Esophagus (tissue), 2 donors: ENCODE measurements at regions not wholly inside any gene's neighbourhood (a gene's known extent, or its start where the extent isn't known, plus 50 kb on each side); places are given as distances from the start of the nearest gene placed in this dataset.

Source experiments
- H3K27ac ChIP-seq, 2 donors: one replicate each; pipeline ENCODE4 v1.5.1; 2013; ENCODE audit warnings: low read depth in 2 of 2, mild to moderate bottlenecking in 2 of 2, inconsistent platforms in 1 of 2, low read length in 1 of 2, moderate library complexity in 1 of 2
- H3K27me3 ChIP-seq, 2 donors: one replicate each; pipeline ENCODE4 v1.6.1; 2013; ENCODE audit warnings: low read length in 2 of 2, control low read depth in 1 of 2, mild to moderate bottlenecking in 1 of 2; ENCODE audit not compliant: insufficient read depth in 2 of 2, control insufficient read depth in 1 of 2
- H3K36me3 ChIP-seq, 2 donors: one replicate each; pipeline ENCODE4 v1.6.1; 2013; ENCODE audit warnings: low read length in 1 of 2; ENCODE audit not compliant: control insufficient read depth in 2 of 2, insufficient read depth in 2 of 2
- H3K4me1 ChIP-seq, 2 donors: one replicate each; pipeline ENCODE4 v1.6.1; 2013; ENCODE audit warnings: low read length in 1 of 2; ENCODE audit not compliant: control insufficient read depth in 2 of 2, insufficient read depth in 2 of 2
- H3K4me3 ChIP-seq, 2 donors: one replicate each; pipeline ENCODE4 v1.5.1; 2013; ENCODE audit warnings: low read length in 2 of 2, mild to moderate bottlenecking in 2 of 2, low read depth in 1 of 2, moderate library complexity in 1 of 2
- H3K9me3 ChIP-seq, 2 donors: one replicate each; pipeline ENCODE4 v1.6.1; 2013; ENCODE audit warnings: mild to moderate bottlenecking in 2 of 2, low read depth in 1 of 2, low read length in 1 of 2, moderate library complexity in 1 of 2; ENCODE audit not compliant: control insufficient read depth in 2 of 2, insufficient read depth in 1 of 2
- WGBS, 2 donors: extraction: QIAGEN DNeasy Blood & Tissue Kit; methylation state at CpG; one replicate each; pipeline ENCODE4 v1.1.7; 2013; 5-methylcytosine and 5-hydroxymethylcytosine counted together
- donor health status: healthy with polysubstance abuse.
- donor health status: Bipolar disorder and iron deficiency.

- Histone ChIP-seq H3K4me1 (no peaks in the 10 kb centered on the region), H3K27ac (no peak overlapping the region), H3K36me3 (no peaks in the 10 kb centered on the region), H3K4me3 (no peak overlapping the region), H3K9me3 (no peaks in the 10 kb centered on the region), H3K27me3 (no peaks in the 10 kb centered on the region)
- 82 to 95% methylated on average over 3 of the region's 3 CpGs for WGBS, 2 donors
Measured at GRCh38 chrX:139234898-139235297, 295.6 kb upstream of the F9 start.

- WGBS, 2 donors, result 46 to 50% methylated on average over 10 of the region's 10 CpGs
- Histone ChIP-seq H3K4me1 (no peaks in the 10 kb centered on the region), H3K27ac (no peak overlapping the region)
Measured at GRCh38 chrX:139224953-139225665, 305.4 kb upstream of the F9 start.

GRCh38 chrX:139222511-139223200 lies 307.9 kb upstream of the F9 start:
- H3K27ac ChIP-seq, result no peak overlapping the region
- H3K36me3 ChIP-seq, result no peaks in the 10 kb centered on the region
- no peaks in the 10 kb centered on the region for H3K4me1 ChIP-seq
- WGBS, 2 donors, result 78 to 91% methylated on average over 9 of the region's 9 CpGs
- no peaks in the 10 kb centered on the region for H3K9me3 ChIP-seq
- no peak overlapping the region for H3K4me3 ChIP-seq
- H3K27me3 ChIP-seq, result no peaks in the 10 kb centered on the region

More at GRCh38 chrX:139224953-139225665, 305.4 kb upstream of the F9 start:
- Histone ChIP-seq H3K27me3 (no peaks in the 10 kb centered on the region), H3K36me3 (no peaks in the 10 kb centered on the region), H3K4me3 (no peak overlapping the region), H3K9me3 (no peaks in the 10 kb centered on the region)

GRCh38 chrX:139213241-139213709 lies 317.3 kb upstream of the F9 start:
- Histone ChIP-seq H3K36me3 (no peaks in the 10 kb centered on the region), H3K9me3 (no peaks in the 10 kb centered on the region), H3K4me3 (no peak overlapping the region), H3K4me1 (no peaks in the 10 kb centered on the region), H3K27me3 (no peaks in the 10 kb centered on the region), H3K27ac (no peak overlapping the region)
- WGBS, 2 donors, result 69 to 92% methylated on average over 3 of the region's 3 CpGs

- no peaks in the 10 kb centered on the region for H3K4me1 ChIP-seq
- H3K36me3 ChIP-seq, result no peaks in the 10 kb centered on the region
- H3K9me3 ChIP-seq, result no peaks in the 10 kb centered on the region
- no peak overlapping the region for H3K27ac ChIP-seq
- no peaks in the 10 kb centered on the region for H3K27me3 ChIP-seq
- whole genome bisulfite sequencing, 2 donors, result 28 to 39% methylated on average over 8 of the region's 8 CpGs
- H3K4me3 ChIP-seq, result no peak overlapping the region
Measured at GRCh38 chrX:139211568-139212182, 318.9 kb upstream of the F9 start.

- H3K27me3 ChIP-seq, result no peaks in the 10 kb centered on the region
- H3K4me1 ChIP-seq, result no peaks in the 10 kb centered on the region
- H3K4me3 ChIP-seq, result no peak overlapping the region
- no peaks in the 10 kb centered on the region for H3K36me3 ChIP-seq
- WGBS, 2 donors, result 59 to 73% methylated on average over 5 of the region's 5 CpGs
- H3K9me3 ChIP-seq, result peaks cover 0 to 3% of the 10 kb centered on the region in 2 donors
- no peak overlapping the region for H3K27ac ChIP-seq
Measured at GRCh38 chrX:139209342-139209741, 321.2 kb upstream of the F9 start.

- Histone ChIP-seq H3K36me3 (no peaks in the 10 kb centered on the region), H3K4me1 (no peaks in the 10 kb centered on the region), H3K27me3 (no peaks in the 10 kb centered on the region), H3K9me3 (peaks cover 0 to 7% of the 10 kb centered on the region in 2 donors), H3K4me3 (no peak overlapping the region), H3K27ac (no peak overlapping the region)
Measured at GRCh38 chrX:139207655-139208054, 322.9 kb upstream of the F9 start.

- peaks cover 0 to 7% of the 10 kb centered on the region in 2 donors for H3K9me3 ChIP-seq
- no peak overlapping the region for H3K4me3 ChIP-seq
- no peaks in the 10 kb centered on the region for H3K4me1 ChIP-seq
- H3K27ac ChIP-seq, result no peak overlapping the region
- H3K36me3 ChIP-seq, result no peaks in the 10 kb centered on the region
- no peaks in the 10 kb centered on the region for H3K27me3 ChIP-seq
- WGBS, 2 donors, result 40 to 65% methylated on average over 3 of the region's 3 CpGs
Measured at GRCh38 chrX:139206914-139207313, 323.6 kb upstream of the F9 start.

GRCh38 chrX:139204898-139205667 lies 325.5 kb upstream of the F9 start:
- Histone ChIP-seq H3K36me3 (no peaks in the 10 kb centered on the region), H3K4me3 (peak overlapping the region; percentile 34), H3K27ac (peak overlapping the region in 1 of 2 donors; percentile 47), H3K4me1 (peaks cover 0 to 2% of the 10 kb centered on the region in 2 donors), H3K27me3 (no peaks in the 10 kb centered on the region), H3K9me3 (peaks cover 0 to 7% of the 10 kb centered on the region in 2 donors)
- 0 to 25% methylated on average over 53 to 58 of the region's 58 CpGs for WGBS, 2 donors
